Loucy (cell line): ENCODE measurements at regions not wholly inside any gene's neighbourhood (a gene's known extent, or its start where the extent isn't known, plus 50 kb on each side); places are given as distances from the start of the nearest gene placed in this dataset.

Source experiments
- CTCF ChIP-seq: fragments of 200-600 bp; sonication (generic); conservative IDR thresholded peaks from 2 replicates; pipeline ENCODE4 v1.5.1; 2014; ENCODE audit warnings: mild to moderate bottlenecking, antibody characterized with exemption, low read length
- EZH2phosphoT487 ChIP-seq: fragments of 200-600 bp; IDR thresholded peaks from 2 replicates; pipeline ENCODE4 v1.6.1; 2018; ENCODE audit warnings: antibody characterized with exemption, mild to moderate bottlenecking, moderate library complexity, borderline replicate concordance

- TF ChIP-seq CTCF (no peak), EZH2phosphoT487 (no peak)
Measured at GRCh38 chr9:11320989-11321388, 708.2 kb upstream of the PTPRD start.
